ENCODE measurements at regions not wholly inside any gene's neighbourhood (a gene's known extent, or its start where the extent isn't known, plus 50 kb on each side); places are given as distances from the start of the nearest gene placed in this dataset.
"Not testable (repeated sequence)": the region's sequence is repeated elsewhere in the genome, so short reads cannot be mapped to it uniquely, and the experiment has no call there.

DNA sequence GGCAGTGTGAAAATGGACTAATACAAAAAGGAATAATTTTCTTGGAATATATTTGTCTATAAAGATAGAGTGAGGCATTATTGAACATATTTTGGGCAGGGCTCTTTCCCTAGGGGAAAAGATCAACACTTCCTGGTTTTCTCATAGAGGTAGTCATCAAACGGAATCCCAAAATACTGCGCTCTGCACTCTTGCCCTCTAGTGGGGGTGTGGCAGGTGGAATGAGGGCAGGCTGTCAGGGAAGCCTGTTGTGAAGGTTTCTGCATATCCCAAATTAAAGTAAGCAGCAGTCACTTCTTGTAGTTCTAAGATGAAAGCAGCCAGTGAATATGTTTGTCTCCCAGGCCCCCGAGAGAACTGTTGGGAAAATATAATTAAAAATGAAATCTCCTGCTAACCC lies 666.8 kb upstream of the TMEM132C start:
- DNase-seq (ENCODE audit: low read depth), result no peak
- Histone ChIP-seq H3K4me3 (ENCODE audit: low read depth, low read length) (no peak overlapping the region), H3K27me3 (ENCODE audit: control insufficient read depth, insufficient read depth, low read length) (no peaks in the 10 kb centered on the region), H3K36me3 (ENCODE audit: control insufficient read depth, insufficient read depth, low read length) (no peaks in the 10 kb centered on the region)
- TF ChIP-seq, protein P1, sequence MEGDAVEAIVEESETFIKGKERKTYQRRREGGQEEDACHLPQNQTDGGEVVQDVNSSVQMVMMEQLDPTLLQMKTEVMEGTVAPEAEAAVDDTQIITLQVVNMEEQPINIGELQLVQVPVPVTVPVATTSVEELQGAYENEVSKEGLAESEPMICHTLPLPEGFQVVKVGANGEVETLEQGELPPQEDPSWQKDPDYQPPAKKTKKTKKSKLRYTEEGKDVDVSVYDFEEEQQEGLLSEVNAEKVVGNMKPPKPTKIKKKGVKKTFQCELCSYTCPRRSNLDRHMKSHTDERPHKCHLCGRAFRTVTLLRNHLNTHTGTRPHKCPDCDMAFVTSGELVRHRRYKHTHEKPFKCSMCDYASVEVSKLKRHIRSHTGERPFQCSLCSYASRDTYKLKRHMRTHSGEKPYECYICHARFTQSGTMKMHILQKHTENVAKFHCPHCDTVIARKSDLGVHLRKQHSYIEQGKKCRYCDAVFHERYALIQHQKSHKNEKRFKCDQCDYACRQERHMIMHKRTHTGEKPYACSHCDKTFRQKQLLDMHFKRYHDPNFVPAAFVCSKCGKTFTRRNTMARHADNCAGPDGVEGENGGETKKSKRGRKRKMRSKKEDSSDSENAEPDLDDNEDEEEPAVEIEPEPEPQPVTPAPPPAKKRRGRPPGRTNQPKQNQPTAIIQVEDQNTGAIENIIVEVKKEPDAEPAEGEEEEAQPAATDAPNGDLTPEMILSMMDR (IDR thresholded peaks at IDR 0.05; ENCODE audit: insufficient read depth, low read depth, low read length), result no peak
- ChIA-PET POLR2A (no interaction called here), CTCF (no interaction called here)

GRCh38 chr12:127606476-127607015 lies 660.4 kb upstream of the TMEM132C start:
- TF ChIP-seq, protein P1 (IDR thresholded peaks at IDR 0.05; ENCODE audit: insufficient read depth, low read depth, low read length), result no peak
- DNase-seq (ENCODE audit: low read depth), result no peak
- CTCF ChIA-PET, result interaction anchor here (2.1 kb wide), 1 partner anchor 12 kb away, joined by 7 read pairs; no protein-coding TSS in a partner anchor
- H3K36me3 ChIP-seq (ENCODE audit: control insufficient read depth, insufficient read depth, low read length), result no peaks in the 10 kb centered on the region
- H3K4me3 ChIP-seq (ENCODE audit: low read depth, low read length), result no peak overlapping the region
- POLR2A ChIA-PET, result no interaction called here
- no peaks in the 10 kb centered on the region for H3K27me3 ChIP-seq (ENCODE audit: control insufficient read depth, insufficient read depth, low read length)

DNA sequence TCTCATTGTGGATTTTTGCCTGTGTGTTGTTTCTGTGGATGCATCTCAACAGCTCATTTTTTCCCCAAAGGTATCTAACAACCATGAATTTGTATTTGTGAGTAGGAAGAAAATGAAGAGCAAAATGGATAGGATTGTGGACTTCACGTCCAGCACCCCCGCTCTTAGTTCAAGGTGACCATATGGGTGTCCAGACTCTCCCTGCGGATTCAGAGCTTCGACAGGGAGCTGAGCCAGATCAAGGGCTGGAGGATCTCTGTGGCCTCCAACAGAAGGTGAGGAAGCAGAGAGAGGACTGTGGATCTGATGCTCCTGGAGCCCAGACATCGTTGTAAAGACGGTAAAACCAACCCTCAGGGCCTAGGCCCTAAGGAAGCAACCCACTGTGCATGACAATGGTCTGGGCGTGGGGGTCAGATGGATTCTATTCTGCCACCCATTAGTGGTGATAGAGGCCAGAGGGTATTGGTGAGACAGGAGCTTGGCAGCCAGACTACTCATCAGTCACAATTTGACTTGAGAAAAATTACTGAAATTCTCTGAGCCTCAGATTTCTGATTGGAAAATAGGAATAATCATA lies 659.7 kb upstream of the TMEM132C start:
- CTCF ChIA-PET, result interaction anchor here (2.1 kb wide), 1 partner anchor 12 kb away, joined by 7 read pairs; no protein-coding TSS in a partner anchor
- POLR2A ChIA-PET, result no interaction called here
- H3K36me3 ChIP-seq (ENCODE audit: control insufficient read depth, insufficient read depth, low read length), result no peaks in the 10 kb centered on the region

DNA sequence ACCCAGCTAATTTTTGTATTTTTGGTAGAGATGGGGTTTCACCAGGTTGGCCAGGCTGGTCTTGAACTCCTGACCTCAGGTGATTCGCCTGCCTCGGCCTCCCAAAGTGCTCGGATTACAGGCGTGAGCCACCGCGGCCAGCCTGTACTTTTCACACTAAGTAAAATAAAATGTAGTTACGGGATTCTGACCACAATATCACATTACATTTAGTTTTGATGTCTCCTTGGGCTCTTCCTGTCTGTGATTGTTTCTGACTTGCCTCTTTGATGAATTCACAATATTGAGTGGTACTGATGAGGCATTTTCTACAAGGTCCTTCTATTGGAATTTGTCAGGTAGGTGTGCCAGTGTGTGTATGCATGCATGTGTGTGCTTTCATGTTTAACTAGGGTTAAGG lies 658.6 kb upstream of the TMEM132C start:
- H3K36me3 ChIP-seq (ENCODE audit: control insufficient read depth, insufficient read depth, low read length); DNase-seq (ENCODE audit: low read depth); H3K27me3 ChIP-seq (ENCODE audit: control insufficient read depth, insufficient read depth, low read length); H3K4me3 ChIP-seq (ENCODE audit: low read depth, low read length); POLR2A ChIA-PET: not testable (repeated sequence)
- CTCF ChIA-PET, result interaction anchor here (0.7 kb wide), 1 partner anchor 36 kb away, joined by 3 read pairs; no protein-coding TSS in a partner anchor

More for the DNA sequence above, 659.7 kb upstream of the TMEM132C start:
- H3K4me3 ChIP-seq (ENCODE audit: low read depth, low read length), result no peak overlapping the region
- H3K27me3 ChIP-seq (ENCODE audit: control insufficient read depth, insufficient read depth, low read length), result no peaks in the 10 kb centered on the region
- DNase-seq (ENCODE audit: low read depth), result no peak
- TF ChIP-seq, protein P1 (IDR thresholded peaks at IDR 0.05; ENCODE audit: insufficient read depth, low read depth, low read length), result no peak

DNA sequence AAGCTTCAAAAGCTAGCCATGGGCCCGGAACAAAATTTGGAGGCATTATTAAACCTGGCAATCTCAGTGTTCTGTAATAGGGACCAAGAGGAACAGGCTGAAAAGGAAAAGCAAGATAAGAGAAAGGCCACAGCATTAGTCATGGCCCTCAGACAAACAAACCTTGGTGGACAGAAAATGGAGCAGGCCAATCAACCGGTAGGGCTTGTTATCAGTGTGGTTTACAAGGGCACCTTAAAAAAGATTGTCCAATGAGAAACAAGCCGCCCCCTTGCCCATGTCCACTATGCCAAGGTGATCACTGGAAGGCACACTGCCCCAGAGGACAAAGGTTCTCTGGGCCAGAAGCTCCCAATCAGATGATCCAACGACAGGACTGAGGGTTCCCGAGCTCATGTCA lies 653.9 kb upstream of the TMEM132C start:
- POLR2A ChIA-PET, result no interaction called here
- CTCF ChIA-PET, result interaction anchor here (1.1 kb wide), 1 partner anchor 8 kb away, joined by 3 read pairs; no protein-coding TSS in a partner anchor
- DNase-seq (ENCODE audit: low read depth), result no peak
- TF ChIP-seq, protein P1 (IDR thresholded peaks at IDR 0.05; ENCODE audit: insufficient read depth, low read depth, low read length), result no peak
- Histone ChIP-seq H3K4me3 (ENCODE audit: low read depth, low read length) (no peak overlapping the region), H3K27me3 (ENCODE audit: control insufficient read depth, insufficient read depth, low read length) (no peaks in the 10 kb centered on the region), H3K36me3 (ENCODE audit: control insufficient read depth, insufficient read depth, low read length) (no peaks in the 10 kb centered on the region)
